K562 (cell line): ENCODE measurements at regions not wholly inside any gene's neighbourhood (a gene's known extent, or its start where the extent isn't known, plus 50 kb on each side); places are given as distances from the start of the nearest gene placed in this dataset.

ENCODE experiments used
- ATAC-seq: fragments of 200-7000 bp; cut with Tn5 transposase; 3 replicates; pipeline ENCODE4 v1.9.1; 2020; ENCODE audit warnings: moderate library complexity
- BruUV-seq: library from RNA; stranded (reverse); fragments of 400-500 nt; replicated peaks from 2 replicates; lab custom pipeline; 2021; lab: Mats Ljungman, UMichigan
- CTCF ChIA-PET: fragments of 300-600 bp; formaldehyde crosslinking; extraction: SDS; loops from one replicate; lab custom pipeline; 2021; ENCODE audit warnings: low intra/inter-chr PET ratio; lab: Yijun Ruan, JAX
- POLR2A ChIA-PET: fragments of 300-600, 350-650 bp; sonication (Branson Sonifier 250); formaldehyde crosslinking; extraction: SDS; loops from one replicate; lab custom pipeline; 2021; ENCODE audit warnings: antibody characterized with exemption, inconsistent platforms; lab: Yijun Ruan, JAX
- DNase-seq, 4 experiments: peaks; one replicate each; pipeline versions ENCODE4 v3.0.0 to v3.0.0-alpha.2; 2011 to 2018; ENCODE audit warnings: low spot score in 3 of 4, mixed read lengths in 3 of 4; ENCODE audit errors: extremely low read depth in 1 of 4
- FAIRE-seq: peaks from 2 replicates; lab custom pipeline; 2011; peaks lifted over from hg19 to GRCh38; lab: Jason Lieb, UNC
- H2AFZ ChIP-seq: 2 replicates; pipeline ENCODE4 v1.6.0; 2011; ENCODE audit warnings: low read depth, low read length, control low read depth, inconsistent platforms
- H3K27ac ChIP-seq: fragments of 200-600 bp; 3 replicates; pipeline ENCODE4 v1.8.0; 2011; ENCODE audit warnings: low read depth, mild to moderate bottlenecking, control low read depth, inconsistent platforms, low read length, moderate library complexity, mixed read lengths; ENCODE audit errors: extremely low read depth
- H3K27me3 ChIP-seq, 2 experiments: fragments of 300-600 bp in 1 of 2; 2 replicates in 1 of 2; 3 replicates in 1 of 2; pipeline versions ENCODE4 v1.6.0 to v1.8.0; 2011; ENCODE audit warnings: inconsistent platforms in 2 of 2, low read length in 2 of 2, mild to moderate bottlenecking in 1 of 2, mixed read lengths in 1 of 2, moderate library complexity in 1 of 2; ENCODE audit not compliant: control insufficient read depth in 2 of 2, insufficient read depth in 2 of 2
- H3K36me3 ChIP-seq: fragments of 300-600 bp; 3 replicates; pipeline ENCODE4 v1.8.0; 2011; ENCODE audit warnings: mild to moderate bottlenecking, low read length, inconsistent platforms; ENCODE audit not compliant: control insufficient read depth, insufficient read depth
- H3K4me1 ChIP-seq, 2 experiments: fragments of 200-600 bp in 1 of 2; replicated peaks in 1 of 2; 2 replicates in 1 of 2; 3 replicates in 1 of 2; pipeline versions ENCODE4 v1.5.1 to v1.8.0; 2011; ENCODE audit warnings: inconsistent platforms in 2 of 2, low read length in 2 of 2, mild to moderate bottlenecking in 1 of 2, mixed read lengths in 1 of 2, moderate library complexity in 1 of 2; ENCODE audit not compliant: control insufficient read depth in 2 of 2, insufficient read depth in 2 of 2
- H3K4me2 ChIP-seq: 2 replicates; pipeline ENCODE4 v1.6.1; 2011; ENCODE audit warnings: low read length, control low read depth, inconsistent platforms, mixed read lengths; ENCODE audit not compliant: insufficient read depth
- H3K4me3 ChIP-seq: fragments of 200-600 bp; sonication (generic), shearing (Covaris generic); 2 replicates; pipeline ENCODE4 v1.5.1; 2016; ENCODE audit warnings: control low read depth, inconsistent platforms
- H3K79me2 ChIP-seq: fragments of 200-600 bp; 3 replicates; pipeline ENCODE4 v1.8.0; 2011; ENCODE audit warnings: low read length, inconsistent platforms; ENCODE audit not compliant: control insufficient read depth, insufficient read depth
- H3K9ac ChIP-seq, 2 experiments: 2 replicates each; pipeline versions ENCODE4 v1.6.0 to v1.6.1; 2011; ENCODE audit warnings: low read depth in 2 of 2, low read length in 2 of 2, control low read depth in 1 of 2, inconsistent platforms in 1 of 2, mild to moderate bottlenecking in 1 of 2, mixed read lengths in 1 of 2; ENCODE audit not compliant: insufficient read depth in 1 of 2
- H3K9me1 ChIP-seq: one replicate; pipeline ENCODE4 v1.6.0; 2011; ENCODE audit warnings: inconsistent platforms, mild to moderate bottlenecking, low read length, moderate library complexity; ENCODE audit not compliant: control insufficient read depth, insufficient read depth
- H3K9me3 ChIP-seq: replicated peaks from 2 replicates; pipeline ENCODE4 v1.5.1; 2011; ENCODE audit warnings: low read depth, low read length, inconsistent platforms; ENCODE audit not compliant: control insufficient read depth, insufficient read depth
- H4K20me1 ChIP-seq: replicated peaks from 2 replicates; pipeline ENCODE4 v1.6.1; 2011; ENCODE audit warnings: low read length, inconsistent platforms, mixed read lengths; ENCODE audit not compliant: control insufficient read depth, insufficient read depth
- ARID3A ChIP-seq: IDR thresholded peaks from 2 replicates; pipeline ENCODE4 v1.6.1; 2012; ENCODE audit warnings: low read depth, low read length, improper control_type of control experiment, borderline replicate concordance
- ATF1 ChIP-seq, 2 experiments: fragments of 450-650 bp in 1 of 2; IDR thresholded peaks; 2 replicates each; pipeline ENCODE4 v1.6.1; 2016; ENCODE audit warnings: missing compliant biosample characterization in 1 of 2, missing genetic modification characterization in 1 of 2
- BCL6 ChIP-seq: fragments of 250-450 bp; sonication (Bioruptor Pico); IDR thresholded peaks from 2 replicates; pipeline ENCODE4 v1.4.0; 2020
- ETV1 ChIP-seq: fragments of 450-650 bp; conservative IDR thresholded peaks from 2 replicates; pipeline ENCODE4 v1.6.1; 2016; ENCODE audit warnings: missing genetic modification characterization, control low read depth, low read depth, missing compliant biosample characterization
- MEF2D ChIP-seq: conservative IDR thresholded peaks from 2 replicates; pipeline ENCODE4 v1.6.1; 2016; ENCODE audit warnings: low read depth, missing genetic modification characterization, missing compliant biosample characterization
- ZNF253 ChIP-seq: fragments of 250-450 bp; sonication (Bioruptor Pico); conservative IDR thresholded peaks from 2 replicates; pipeline ENCODE4 v1.6.1; 2021; ENCODE audit warnings: mild to moderate bottlenecking
- ZNF584 ChIP-seq: fragments of 200-800 bp; sonication (Bioruptor generic); IDR thresholded peaks from 2 replicates; pipeline ENCODE4 v1.6.1; 2016; ENCODE audit warnings: low read depth, mild to moderate bottlenecking, missing genetic modification characterization, missing compliant biosample characterization
- ZNF699 ChIP-seq: fragments of 250-450 bp; sonication (Bioruptor Pico); IDR thresholded peaks from 2 replicates; pipeline ENCODE4 v1.8.0; 2021; ENCODE audit warnings: mild to moderate bottlenecking, moderate library complexity; ENCODE audit not compliant: insufficient replicate concordance
- WGBS: fragments of 100-300 bp; shearing (Covaris generic); methylation state at CpG from one replicate; pipeline ENCODE4 v1.1.6; 2016; ENCODE audit warnings: low coverage, mixed read lengths; ENCODE audit not compliant: insufficient coverage; ENCODE audit errors: missing lambda C conversion rate; 5-methylcytosine and 5-hydroxymethylcytosine counted together
- in situ Hi-C: fragments of 300-500 bp; cut with MboI; formaldehyde crosslinking; loops from 4 replicates; pipeline ENCODE4 v1.15.0; 2018; ENCODE audit warnings: inconsistent platforms, mixed read lengths
- intact Hi-C: fragments of 100-400 bp; cut with micrococcal nuclease; formaldehyde crosslinking; loops from 2 replicates; pipeline ENCODE4 v1.14.2; 2022
- TF ChIP-seq, protein P1 (sequence below): fragments of 450-650 bp; IDR thresholded peaks from 2 replicates; pipeline ENCODE4 v1.6.1; 2016
- TF ChIP-seq, protein P2 (sequence below), 2 experiments: fragments of 450-650 bp in 1 of 2; sonication (generic) in 1 of 2; formaldehyde crosslinking in 1 of 2; IDR thresholded peaks in 1 of 2; conservative IDR thresholded peaks in 1 of 2; 2 replicates each; pipeline versions ENCODE4 v1.6.1 to v1.8.1; 2016 to 2023; ENCODE audit warnings: mild to moderate bottlenecking in 2 of 2, moderate library complexity in 2 of 2, inconsistent platforms in 1 of 2, missing genetic modification reagents in 1 of 2
- TF ChIP-seq, protein P3 (sequence below), 2 experiments: fragments of 150-350 bp in 1 of 2; IDR thresholded peaks; 2 replicates each; pipeline ENCODE4 v1.6.1; 2012 to 2016; ENCODE audit warnings: low read depth in 2 of 2, low read length in 2 of 2, mild to moderate bottlenecking in 1 of 2, moderate library complexity in 1 of 2

GRCh38 chrX:13101441-13102139, 57.2 kb upstream of the FAM9C start:
- in situ Hi-C loops: no loop called here
- Histone ChIP-seq H3K9me1 (no peaks in the 10 kb centered on the region), H2AFZ (peak overlapping the region; percentile 64; the same call in 1 of the 2 replicates), H4K20me1 (no peaks in the 10 kb centered on the region), H3K36me3 (no peaks in the 10 kb centered on the region), H3K79me2 (no peaks in the 10 kb centered on the region), H3K4me1 (peaks cover 0 to 24% of the 10 kb centered on the region in 2 experiments; a peak in 4 of 5 replicates), H3K27me3 (no peaks in the 10 kb centered on the region), H3K27ac (peak overlapping the region; percentile 38; the same call in 2 of the 3 replicates), H3K4me2 (peak overlapping the region; percentile 18; the same call in 1 of the 2 replicates), H3K4me3 (no peak overlapping the region), H3K9me3 (no peaks in the 10 kb centered on the region), H3K9ac (peak overlapping the region in 1 of 2 experiments; percentile 24; a peak in 1 of 4 replicates)
- peak; percentile 99 for FAIRE-seq
- intact Hi-C loops: loop anchor here (2.0 to 5.0 kb wide), 2 partner anchors 124 to 151 kb away; partner anchors contain the start of gene TMSB4X
- WGBS: 12% methylated on average over 9 of the region's 9 CpGs
- CTCF ChIA-PET: no interaction called here
- no TSS peak for BruUV-seq
- DNase-seq: peak; percentile 50 to 84 (median 66)
- ATAC-seq: peak; percentile 99
- POLR2A ChIA-PET: interaction anchor here (1.1 to 1.4 kb wide), 3 partner anchors 9 to 127 kb away, joined by 4 to 5 read pairs (median 4); partner anchors contain the start of gene TMSB4X
- no peak for TF ChIP-seq ATF1 (CRISPR knock-in tag; IDR thresholded peaks at IDR 0.05)
- peak; percentile 31; the same call in 1 of the 2 replicates for TF ChIP-seq ATF1 (tag; IDR thresholded peaks at IDR 0.05)
- peak; percentile 29; the same call in 1 of the 2 replicates for TF ChIP-seq ETV1 (tag)
- TF ChIP-seq, protein P1, sequence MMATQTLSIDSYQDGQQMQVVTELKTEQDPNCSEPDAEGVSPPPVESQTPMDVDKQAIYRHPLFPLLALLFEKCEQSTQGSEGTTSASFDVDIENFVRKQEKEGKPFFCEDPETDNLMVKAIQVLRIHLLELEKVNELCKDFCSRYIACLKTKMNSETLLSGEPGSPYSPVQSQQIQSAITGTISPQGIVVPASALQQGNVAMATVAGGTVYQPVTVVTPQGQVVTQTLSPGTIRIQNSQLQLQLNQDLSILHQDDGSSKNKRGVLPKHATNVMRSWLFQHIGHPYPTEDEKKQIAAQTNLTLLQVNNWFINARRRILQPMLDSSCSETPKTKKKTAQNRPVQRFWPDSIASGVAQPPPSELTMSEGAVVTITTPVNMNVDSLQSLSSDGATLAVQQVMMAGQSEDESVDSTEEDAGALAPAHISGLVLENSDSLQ: peak; percentile 75
- TF ChIP-seq, protein P2, sequence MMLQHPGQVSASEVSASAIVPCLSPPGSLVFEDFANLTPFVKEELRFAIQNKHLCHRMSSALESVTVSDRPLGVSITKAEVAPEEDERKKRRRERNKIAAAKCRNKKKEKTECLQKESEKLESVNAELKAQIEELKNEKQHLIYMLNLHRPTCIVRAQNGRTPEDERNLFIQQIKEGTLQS (IDR thresholded peaks at IDR 0.05): peak; percentile 91
- TF ChIP-seq, protein P2 (CRISPR knock-in tag; conservative IDR thresholded peaks at IDR 0.05): 0 out of 2 replicates have a peak, but pooled peaks have one; percentile 29
- TF ChIP-seq, protein P3, sequence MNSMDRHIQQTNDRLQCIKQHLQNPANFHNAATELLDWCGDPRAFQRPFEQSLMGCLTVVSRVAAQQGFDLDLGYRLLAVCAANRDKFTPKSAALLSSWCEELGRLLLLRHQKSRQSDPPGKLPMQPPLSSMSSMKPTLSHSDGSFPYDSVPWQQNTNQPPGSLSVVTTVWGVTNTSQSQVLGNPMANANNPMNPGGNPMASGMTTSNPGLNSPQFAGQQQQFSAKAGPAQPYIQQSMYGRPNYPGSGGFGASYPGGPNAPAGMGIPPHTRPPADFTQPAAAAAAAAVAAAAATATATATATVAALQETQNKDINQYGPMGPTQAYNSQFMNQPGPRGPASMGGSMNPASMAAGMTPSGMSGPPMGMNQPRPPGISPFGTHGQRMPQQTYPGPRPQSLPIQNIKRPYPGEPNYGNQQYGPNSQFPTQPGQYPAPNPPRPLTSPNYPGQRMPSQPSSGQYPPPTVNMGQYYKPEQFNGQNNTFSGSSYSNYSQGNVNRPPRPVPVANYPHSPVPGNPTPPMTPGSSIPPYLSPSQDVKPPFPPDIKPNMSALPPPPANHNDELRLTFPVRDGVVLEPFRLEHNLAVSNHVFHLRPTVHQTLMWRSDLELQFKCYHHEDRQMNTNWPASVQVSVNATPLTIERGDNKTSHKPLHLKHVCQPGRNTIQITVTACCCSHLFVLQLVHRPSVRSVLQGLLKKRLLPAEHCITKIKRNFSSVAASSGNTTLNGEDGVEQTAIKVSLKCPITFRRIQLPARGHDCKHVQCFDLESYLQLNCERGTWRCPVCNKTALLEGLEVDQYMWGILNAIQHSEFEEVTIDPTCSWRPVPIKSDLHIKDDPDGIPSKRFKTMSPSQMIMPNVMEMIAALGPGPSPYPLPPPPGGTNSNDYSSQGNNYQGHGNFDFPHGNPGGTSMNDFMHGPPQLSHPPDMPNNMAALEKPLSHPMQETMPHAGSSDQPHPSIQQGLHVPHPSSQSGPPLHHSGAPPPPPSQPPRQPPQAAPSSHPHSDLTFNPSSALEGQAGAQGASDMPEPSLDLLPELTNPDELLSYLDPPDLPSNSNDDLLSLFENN (IDR thresholded peaks at IDR 0.05; ENCODE audit: low read depth in 2 of 2, low read length in 2 of 2): no peak
- no peak for TF ChIP-seq BCL6
- TF ChIP-seq ARID3A: peak; percentile 60; the same call in 1 of the 2 replicates
- no peak for TF ChIP-seq ZNF253 (CRISPR knock-in tag)
- no peak for TF ChIP-seq ZNF584 (CRISPR knock-in tag)
- no peak for TF ChIP-seq ZNF699 (CRISPR knock-in tag)
- TF ChIP-seq MEF2D: peak; percentile 78
